Thoracic aorta (tissue), 2 donors: ENCODE measurements at regions not wholly inside any gene's neighbourhood (a gene's known extent, or its start where the extent isn't known, plus 50 kb on each side); places are given as distances from the start of the nearest gene placed in this dataset.
"Not testable (repeated sequence)": the region's sequence is repeated elsewhere in the genome, so short reads cannot be mapped to it uniquely, and the experiment has no call there.

Experiments
- ATAC-seq: fragments of 150-250 bp; one replicate; pipeline ENCODE4 v1.8.0; 2017; ENCODE audit warnings: low read depth; ENCODE audit not compliant: insufficient number of reproducible peaks, low FRiP score
- DNase-seq: peaks from one replicate; pipeline ENCODE4 v3.0.0-alpha.2; 2020; ENCODE audit warnings: low spot score
- H3K27ac ChIP-seq, 2 donors: fragments of 200-600 bp; sonication (generic); 1 replicate in 1 of 2; 2 replicates in 1 of 2; pipeline ENCODE4 v1.5.1; 2016; ENCODE audit warnings: mild to moderate bottlenecking in 2 of 2, moderate library complexity in 2 of 2
- H3K27me3 ChIP-seq: fragments of 200-600 bp; sonication (generic); replicated peaks from 2 replicates; pipeline ENCODE4 v1.6.0; 2016; ENCODE audit warnings: mild to moderate bottlenecking; ENCODE audit not compliant: insufficient read depth
- H3K36me3 ChIP-seq: fragments of 200-600 bp; sonication (generic); one replicate; pipeline ENCODE4 v1.5.1; 2016
- H3K4me1 ChIP-seq, 2 donors: fragments of 200-600 bp; sonication (generic); 1 replicate in 1 of 2; 2 replicates in 1 of 2; pipeline versions ENCODE4 v1.5.1 to v1.6.0; 2016; ENCODE audit warnings: low read depth in 2 of 2, mild to moderate bottlenecking in 1 of 2; ENCODE audit not compliant: control insufficient read depth in 1 of 2
- H3K4me3 ChIP-seq: fragments of 200-600 bp; sonication (generic); 2 replicates; pipeline ENCODE4 v1.5.1; 2016; ENCODE audit warnings: mild to moderate bottlenecking
- H3K9me3 ChIP-seq: fragments of 200-600 bp; sonication (generic); 2 replicates; pipeline ENCODE4 v1.5.1; 2016
- TF ChIP-seq, protein P1 (sequence below): fragments of 200-600 bp; sonication (generic); IDR thresholded peaks from one replicate; pipeline ENCODE4 v1.5.1; 2019; ENCODE audit warnings: antibody characterized with exemption

DNA sequence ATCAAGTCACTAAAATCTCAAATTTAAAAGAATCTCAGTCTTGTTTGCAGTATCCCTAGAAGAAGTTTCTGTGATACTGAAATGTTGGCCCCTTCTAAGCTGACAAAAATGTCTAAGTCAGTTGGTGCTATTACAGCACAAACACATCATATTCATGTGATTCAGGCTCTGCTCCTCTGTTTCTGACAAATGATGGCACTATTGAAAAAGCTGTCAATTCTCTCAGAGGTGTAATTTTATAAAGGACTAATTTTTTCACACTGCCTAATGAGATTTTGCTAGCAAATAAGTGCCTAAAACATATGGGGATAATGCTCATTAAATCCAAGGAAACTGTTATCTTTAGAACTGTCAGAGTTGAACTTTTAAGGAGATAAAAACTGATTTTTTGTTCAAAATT is 445.9 kb downstream of the DSC3 start:
- Histone ChIP-seq H3K27ac (no peak overlapping the region), H3K4me3 (no peak overlapping the region), H3K36me3 (no peaks in the 10 kb centered on the region), H3K4me1 (no peaks in the 10 kb centered on the region), H3K9me3 (no peaks in the 10 kb centered on the region), H3K27me3 (no peaks in the 10 kb centered on the region)
- no peak for DNase-seq
- no peak for ATAC-seq
- TF ChIP-seq, protein P1, sequence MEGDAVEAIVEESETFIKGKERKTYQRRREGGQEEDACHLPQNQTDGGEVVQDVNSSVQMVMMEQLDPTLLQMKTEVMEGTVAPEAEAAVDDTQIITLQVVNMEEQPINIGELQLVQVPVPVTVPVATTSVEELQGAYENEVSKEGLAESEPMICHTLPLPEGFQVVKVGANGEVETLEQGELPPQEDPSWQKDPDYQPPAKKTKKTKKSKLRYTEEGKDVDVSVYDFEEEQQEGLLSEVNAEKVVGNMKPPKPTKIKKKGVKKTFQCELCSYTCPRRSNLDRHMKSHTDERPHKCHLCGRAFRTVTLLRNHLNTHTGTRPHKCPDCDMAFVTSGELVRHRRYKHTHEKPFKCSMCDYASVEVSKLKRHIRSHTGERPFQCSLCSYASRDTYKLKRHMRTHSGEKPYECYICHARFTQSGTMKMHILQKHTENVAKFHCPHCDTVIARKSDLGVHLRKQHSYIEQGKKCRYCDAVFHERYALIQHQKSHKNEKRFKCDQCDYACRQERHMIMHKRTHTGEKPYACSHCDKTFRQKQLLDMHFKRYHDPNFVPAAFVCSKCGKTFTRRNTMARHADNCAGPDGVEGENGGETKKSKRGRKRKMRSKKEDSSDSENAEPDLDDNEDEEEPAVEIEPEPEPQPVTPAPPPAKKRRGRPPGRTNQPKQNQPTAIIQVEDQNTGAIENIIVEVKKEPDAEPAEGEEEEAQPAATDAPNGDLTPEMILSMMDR = no peak

DNA sequence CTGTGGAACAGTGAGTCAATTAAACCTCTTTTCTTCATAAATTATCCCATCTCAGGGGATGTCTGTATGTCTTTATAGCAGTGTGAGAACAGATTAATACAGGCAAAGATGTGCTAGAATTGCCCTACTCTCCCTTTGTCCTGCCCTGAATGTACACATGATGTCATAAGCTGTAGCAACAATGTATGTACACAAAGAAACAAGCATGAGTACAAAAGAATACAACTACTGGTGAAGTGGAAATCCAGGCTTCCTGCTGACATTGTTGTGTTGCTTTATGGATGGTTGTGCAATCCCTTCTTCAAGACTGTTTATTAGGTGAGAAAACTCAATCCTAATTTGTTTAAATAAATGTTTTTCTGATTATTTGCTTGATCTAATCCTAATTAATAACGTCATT is 446.6 kb downstream of the DSC3 start:
- Histone ChIP-seq H3K27ac (no peak overlapping the region), H3K4me3 (no peak overlapping the region), H3K4me1 (no peaks in the 10 kb centered on the region), H3K36me3 (no peaks in the 10 kb centered on the region), H3K27me3 (no peaks in the 10 kb centered on the region), H3K9me3 (no peaks in the 10 kb centered on the region)
- TF ChIP-seq, protein P1 = no peak
- ATAC-seq (no peak), DNase-seq (no peak)

DNA sequence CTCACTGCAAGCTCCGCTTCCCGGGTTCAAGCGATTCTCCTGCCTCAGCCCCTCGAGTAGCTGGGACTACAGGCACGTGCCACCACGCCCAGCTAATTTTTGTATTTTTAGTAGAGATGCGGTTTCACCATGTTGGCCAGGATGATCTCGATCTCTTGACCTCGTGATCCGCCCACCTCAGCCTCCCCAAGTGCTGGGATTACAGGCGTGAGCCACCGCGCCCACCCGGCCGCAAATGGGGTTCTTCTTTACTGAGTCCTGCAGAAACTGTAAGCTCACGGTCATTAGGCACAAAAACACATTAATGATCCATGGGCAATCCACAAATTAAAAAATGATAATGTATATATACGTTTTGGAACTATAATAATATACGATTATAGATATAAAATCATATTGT is 447.6 kb downstream of the DSC3 start:
- DNase-seq, H3K9me3 ChIP-seq, H3K27me3 ChIP-seq, H3K36me3 ChIP-seq, H3K4me3 ChIP-seq, ATAC-seq, H3K27ac ChIP-seq, H3K4me1 ChIP-seq: not testable (repeated sequence)

- TF ChIP-seq, protein P1 = no peak
- DNase-seq (no peak), ATAC-seq (no peak)
- no peaks in the 10 kb centered on the region for H3K4me1 ChIP-seq
- no peak overlapping the region for H3K27ac ChIP-seq
- H3K4me3 ChIP-seq = no peak overlapping the region
- H3K27me3 ChIP-seq = no peaks in the 10 kb centered on the region
- H3K36me3 ChIP-seq = no peaks in the 10 kb centered on the region
- H3K9me3 ChIP-seq = no peaks in the 10 kb centered on the region
These were observed 451.1 kb downstream of the DSC3 start for GRCh38 chr18:30591462-30591861.

- TF ChIP-seq, protein P1 = no peak
These were observed 453.8 kb downstream of the DSC3 start for GRCh38 chr18:30588673-30589164.

GRCh38 chr18:30583768-30584167 is 458.8 kb downstream of the DSC3 start:
- Histone ChIP-seq H3K27ac (no peak overlapping the region), H3K36me3 (no peaks in the 10 kb centered on the region), H3K4me3 (no peak overlapping the region), H3K4me1 (no peaks in the 10 kb centered on the region), H3K27me3 (no peaks in the 10 kb centered on the region), H3K9me3 (no peaks in the 10 kb centered on the region)
- no peak for ATAC-seq
- DNase-seq = no peak
- TF ChIP-seq, protein P1 = no peak

More at GRCh38 chr18:30588673-30589164, 453.8 kb downstream of the DSC3 start:
- no peak overlapping the region for H3K27ac ChIP-seq
- no peak for ATAC-seq
- DNase-seq = no peak
- no peaks in the 10 kb centered on the region for H3K27me3 ChIP-seq
- no peak overlapping the region for H3K4me3 ChIP-seq
- H3K9me3 ChIP-seq = no peaks in the 10 kb centered on the region
- no peaks in the 10 kb centered on the region for H3K36me3 ChIP-seq
- H3K4me1 ChIP-seq = no peaks in the 10 kb centered on the region
